ENCODE measurements at regions not wholly inside any gene's neighbourhood (a gene's known extent, or its start where the extent isn't known, plus 50 kb on each side); places are given as distances from the start of the nearest gene placed in this dataset.

GRCh38 chr18:2348003-2348402, 223.3 kb downstream of the METTL4 start (continued):
- no peak for TF ChIP-seq IRF2 (CRISPR knock-in tag; IDR thresholded peaks at IDR 0.05; ENCODE audit: borderline replicate concordance, low read depth)
- TF ChIP-seq ARID4B (CRISPR knock-in tag; IDR thresholded peaks at IDR 0.05; ENCODE audit: borderline replicate concordance) = no peak

GRCh38 chr18:2351126-2351850, 220.0 kb downstream of the METTL4 start:
- ATAC-seq (no peak), DNase-seq (ENCODE audit: low spot score) (no peak)
- H3K36me3 Mint-ChIP-seq = no peaks in the 10 kb centered on the region
- ChIA-PET POLR2A (no interaction called here), CTCF (no interaction called here)
- no peak overlapping the region for H3K27ac Mint-ChIP-seq
- no peak overlapping the region for H3K4me3 Mint-ChIP-seq
- H3K4me1 Mint-ChIP-seq = no peaks in the 10 kb centered on the region
- H3K27me3 Mint-ChIP-seq (ENCODE audit: low read depth) = no peaks in the 10 kb centered on the region
- H3K9me3 Mint-ChIP-seq = peaks cover 9% of the 10 kb centered on the region
- no peak for TF ChIP-seq CDX4 (CRISPR knock-in tag; IDR thresholded peaks at IDR 0.05; ENCODE audit: borderline replicate concordance)
- no peak for TF ChIP-seq MLX (CRISPR knock-in tag; IDR thresholded peaks at IDR 0.05)
- TF ChIP-seq ZNF317 (CRISPR knock-in tag; IDR thresholded peaks at IDR 0.05; ENCODE audit: borderline replicate concordance, low read depth) = no peak

GRCh38 chr18:2354292-2354691, 217.0 kb downstream of the METTL4 start:
- Mint-ChIP-seq H3K27ac (no peak overlapping the region), H3K36me3 (no peaks in the 10 kb centered on the region), H3K4me1 (no peaks in the 10 kb centered on the region), H3K27me3 (ENCODE audit: low read depth) (no peaks in the 10 kb centered on the region), H3K9me3 (peaks cover 6% of the 10 kb centered on the region), H3K4me3 (no peak overlapping the region)
- TF ChIP-seq E2F5 (CRISPR knock-in tag; IDR thresholded peaks at IDR 0.05) = no peak
- TF ChIP-seq ELF4 (CRISPR knock-in tag; IDR thresholded peaks at IDR 0.05; ENCODE audit: low read depth) = no peak
- no peak for TF ChIP-seq NR1H2 (CRISPR knock-in tag; IDR thresholded peaks at IDR 0.05)
- no peak for TF ChIP-seq ZNF281 (CRISPR knock-in tag; IDR thresholded peaks at IDR 0.05)
- TF ChIP-seq ZNF219 (CRISPR knock-in tag; IDR thresholded peaks at IDR 0.05; ENCODE audit: borderline replicate concordance) = no peak
- TF ChIP-seq CREB1 (CRISPR knock-in tag; IDR thresholded peaks at IDR 0.05) = no peak
- no peak for TF ChIP-seq NR2C2 (CRISPR knock-in tag; IDR thresholded peaks at IDR 0.05)
- no peak for TF ChIP-seq STAT6 (CRISPR knock-in tag; conservative IDR thresholded peaks at IDR 0.05; ENCODE audit: low read depth)
- ATAC-seq (no peak), DNase-seq (ENCODE audit: low spot score) (no peak)
- POLR2A ChIA-PET = no interaction called here
- CTCF ChIA-PET = no interaction called here

All from WTC11 (cell line).